Glutamatergic neuron (in vitro differentiated cells): ENCODE measurements at regions not wholly inside any gene's neighbourhood (a gene's known extent, or its start where the extent isn't known, plus 50 kb on each side); places are given as distances from the start of the nearest gene placed in this dataset.

Experiments
- DNase-seq: peaks from one replicate; pipeline ENCODE4 v3.0.0; 2022
- H3K27ac Mint-ChIP-seq: one replicate; pipeline ENCODE4 v1.8.0; 2020; ENCODE audit warnings: mild to moderate bottlenecking, mixed read lengths, inconsistent platforms; ENCODE audit not compliant: unreplicated experiment
- H3K27me3 Mint-ChIP-seq: one replicate; pipeline ENCODE4 v1.8.0; 2020; ENCODE audit warnings: mild to moderate bottlenecking, moderate library complexity, mixed read lengths, inconsistent platforms; ENCODE audit not compliant: unreplicated experiment
- H3K36me3 Mint-ChIP-seq: one replicate; pipeline ENCODE4 v1.8.0; 2020; ENCODE audit warnings: mild to moderate bottlenecking, mixed read lengths, inconsistent platforms; ENCODE audit not compliant: unreplicated experiment
- H3K4me1 Mint-ChIP-seq: one replicate; pipeline ENCODE4 v1.8.0; 2020; ENCODE audit warnings: mild to moderate bottlenecking, low read depth, mixed read lengths, inconsistent platforms; ENCODE audit not compliant: unreplicated experiment
- H3K4me3 Mint-ChIP-seq: one replicate; pipeline ENCODE4 v1.8.0; 2020; ENCODE audit warnings: mild to moderate bottlenecking, mixed read lengths, inconsistent platforms; ENCODE audit not compliant: unreplicated experiment
- H3K9me3 Mint-ChIP-seq: one replicate; pipeline ENCODE4 v1.8.0; 2020; ENCODE audit warnings: mild to moderate bottlenecking, moderate library complexity, mixed read lengths, inconsistent platforms; ENCODE audit not compliant: unreplicated experiment
- CTCF ChIP-seq: fragments of 200-600 bp; sonication (generic); IDR thresholded peaks from one replicate; pipeline ENCODE4 v1.5.0; 2021; ENCODE audit not compliant: partially characterized antibody, unreplicated experiment

- Mint-ChIP-seq H3K4me3 (peak overlapping the region; percentile 47), H3K27ac (peak overlapping the region; percentile 90), H3K27me3 (no peaks in the 10 kb centered on the region), H3K4me1 (peaks cover 41% of the 10 kb centered on the region), H3K9me3 (peaks cover 3% of the 10 kb centered on the region), H3K36me3 (no peaks in the 10 kb centered on the region)
- no peak for TF ChIP-seq CTCF
- no peak for DNase-seq
Observed at GRCh38 chr9:24939109-24939850, 393.6 kb upstream of the IZUMO3 start.

DNA sequence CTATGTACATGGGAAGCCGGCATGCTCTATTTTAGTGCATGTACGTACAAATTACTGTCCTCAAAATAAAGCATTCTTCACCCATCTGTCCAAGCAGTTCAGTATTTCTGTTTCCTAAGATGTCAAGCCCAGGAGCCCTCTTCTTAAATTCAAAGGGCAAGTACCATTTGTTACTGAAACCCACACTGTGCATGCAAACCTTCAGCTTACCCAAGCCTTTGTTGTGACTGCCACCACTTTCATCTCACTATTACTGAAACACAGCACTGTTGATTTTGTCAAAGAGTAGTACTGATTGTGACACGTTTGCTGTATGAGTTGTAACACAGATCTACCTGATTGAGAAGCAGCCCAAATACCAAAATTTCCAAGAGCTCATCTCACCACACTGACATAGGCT is 390.4 kb upstream of the IZUMO3 start:
- H3K9me3 Mint-ChIP-seq, result peaks cover 3% of the 10 kb centered on the region
- H3K36me3 Mint-ChIP-seq, result no peaks in the 10 kb centered on the region
- H3K4me3 Mint-ChIP-seq, result no peak overlapping the region
- H3K27ac Mint-ChIP-seq, result peak overlapping the region; percentile 64
- no peak for TF ChIP-seq CTCF
- no peaks in the 10 kb centered on the region for H3K27me3 Mint-ChIP-seq
- no peak for DNase-seq
- peaks cover 33% of the 10 kb centered on the region for H3K4me1 Mint-ChIP-seq

DNA sequence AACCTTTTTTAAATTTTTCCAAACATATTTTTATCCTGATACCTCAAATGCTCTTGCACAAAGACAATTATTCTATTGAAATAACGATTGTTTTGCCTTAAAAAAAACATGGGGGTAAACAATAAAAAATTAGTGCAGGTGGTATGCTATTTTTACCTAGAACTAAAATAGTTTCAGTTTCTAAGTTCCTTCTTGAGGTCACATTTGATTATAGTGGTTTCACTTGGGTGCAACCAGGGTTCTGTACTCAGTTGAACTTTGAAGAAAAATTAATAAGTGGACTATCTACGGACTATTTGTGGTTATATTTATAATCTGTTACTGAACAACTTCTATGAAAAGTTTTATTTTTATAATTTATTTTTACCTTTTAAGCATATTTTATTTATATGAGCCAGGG is 387.1 kb upstream of the IZUMO3 start:
- no peak overlapping the region for H3K27ac Mint-ChIP-seq
- no peak for TF ChIP-seq CTCF
- no peaks in the 10 kb centered on the region for H3K36me3 Mint-ChIP-seq
- no peak overlapping the region for H3K4me3 Mint-ChIP-seq
- no peaks in the 10 kb centered on the region for H3K27me3 Mint-ChIP-seq
- no peak for DNase-seq
- H3K9me3 Mint-ChIP-seq, result no peaks in the 10 kb centered on the region
- H3K4me1 Mint-ChIP-seq, result peaks cover 4% of the 10 kb centered on the region

DNA sequence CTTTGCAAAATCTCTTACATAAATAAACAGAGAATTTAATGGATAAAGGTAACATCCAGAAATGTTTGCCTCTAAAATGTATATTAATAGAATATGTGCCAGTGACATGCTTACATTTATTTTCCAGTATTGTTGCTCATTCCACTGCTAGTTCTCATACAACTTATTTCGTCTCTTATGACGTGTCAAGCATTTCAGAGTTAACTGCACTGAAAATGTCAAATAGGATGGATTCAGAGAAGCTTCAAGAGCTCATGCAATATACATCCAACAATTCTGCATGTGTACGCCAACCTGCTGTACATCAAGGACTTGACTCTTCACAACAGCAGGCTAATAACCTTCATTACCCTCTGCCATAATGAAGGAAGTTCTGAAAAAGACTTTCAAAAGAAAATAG is 386.2 kb upstream of the IZUMO3 start:
- Mint-ChIP-seq H3K36me3 (no peaks in the 10 kb centered on the region), H3K4me3 (no peak overlapping the region), H3K9me3 (no peaks in the 10 kb centered on the region), H3K27ac (no peak overlapping the region), H3K4me1 (peaks cover 4% of the 10 kb centered on the region), H3K27me3 (no peaks in the 10 kb centered on the region)
- no peak for DNase-seq
- TF ChIP-seq CTCF, result no peak

- Mint-ChIP-seq H3K4me1 (no peaks in the 10 kb centered on the region), H3K4me3 (no peak overlapping the region), H3K36me3 (no peaks in the 10 kb centered on the region), H3K27me3 (no peaks in the 10 kb centered on the region), H3K9me3 (no peaks in the 10 kb centered on the region), H3K27ac (no peak overlapping the region)
- no peak for DNase-seq
- no peak for TF ChIP-seq CTCF
Observed at GRCh38 chr9:24912767-24913166, 367.1 kb upstream of the IZUMO3 start.
